Gastrocnemius medialis (tissue), 4 donors: ENCODE measurements at regions not wholly inside any gene's neighbourhood (a gene's known extent, or its start where the extent isn't known, plus 50 kb on each side); places are given as distances from the start of the nearest gene placed in this dataset.

ENCODE experiments used
- POLR2A ChIP-seq, 2 donors: fragments of 450-650 bp; IDR thresholded peaks; one replicate each; pipeline ENCODE4 v1.6.1; 2017; ENCODE audit warnings: antibody characterized with exemption in 2 of 2, mild to moderate bottlenecking in 2 of 2, moderate library complexity in 2 of 2
- TF ChIP-seq, protein P1 (sequence below), 5 experiments: fragments of 450-650 bp in 3 of 5; fragments of 200-600 bp in 2 of 5; sonication (generic) in 2 of 5; IDR thresholded peaks in 4 of 5; conservative IDR thresholded peaks in 1 of 5; 1 replicate in 4 of 5; 2 replicates in 1 of 5; pipeline ENCODE4 v1.5.1; 2016 to 2019; ENCODE audit warnings: antibody characterized with exemption in 5 of 5, mild to moderate bottlenecking in 3 of 5, moderate library complexity in 3 of 5

DNA sequence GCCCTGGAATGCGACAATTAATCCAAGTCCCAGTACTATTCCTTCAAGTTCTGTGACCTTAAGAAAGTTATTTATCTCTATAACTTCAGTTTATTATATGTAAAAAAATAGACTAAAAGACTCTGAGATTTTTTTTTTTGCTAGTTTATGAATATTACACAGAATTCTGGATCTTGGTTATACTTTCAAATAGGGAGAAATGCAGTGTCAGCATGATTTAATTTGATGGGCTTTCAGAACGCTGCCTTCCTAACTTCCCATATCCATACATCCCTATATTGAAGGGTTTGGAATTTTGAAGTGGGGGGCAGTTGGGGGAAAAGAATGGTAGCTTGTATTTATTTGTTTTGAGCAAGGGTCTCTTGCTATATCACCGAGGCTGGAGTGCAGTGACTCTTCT, 98.4 kb upstream of the MEGF10 start:
- TF ChIP-seq POLR2A (IDR thresholded peaks at IDR 0.05) = no peak
- TF ChIP-seq, protein P1, sequence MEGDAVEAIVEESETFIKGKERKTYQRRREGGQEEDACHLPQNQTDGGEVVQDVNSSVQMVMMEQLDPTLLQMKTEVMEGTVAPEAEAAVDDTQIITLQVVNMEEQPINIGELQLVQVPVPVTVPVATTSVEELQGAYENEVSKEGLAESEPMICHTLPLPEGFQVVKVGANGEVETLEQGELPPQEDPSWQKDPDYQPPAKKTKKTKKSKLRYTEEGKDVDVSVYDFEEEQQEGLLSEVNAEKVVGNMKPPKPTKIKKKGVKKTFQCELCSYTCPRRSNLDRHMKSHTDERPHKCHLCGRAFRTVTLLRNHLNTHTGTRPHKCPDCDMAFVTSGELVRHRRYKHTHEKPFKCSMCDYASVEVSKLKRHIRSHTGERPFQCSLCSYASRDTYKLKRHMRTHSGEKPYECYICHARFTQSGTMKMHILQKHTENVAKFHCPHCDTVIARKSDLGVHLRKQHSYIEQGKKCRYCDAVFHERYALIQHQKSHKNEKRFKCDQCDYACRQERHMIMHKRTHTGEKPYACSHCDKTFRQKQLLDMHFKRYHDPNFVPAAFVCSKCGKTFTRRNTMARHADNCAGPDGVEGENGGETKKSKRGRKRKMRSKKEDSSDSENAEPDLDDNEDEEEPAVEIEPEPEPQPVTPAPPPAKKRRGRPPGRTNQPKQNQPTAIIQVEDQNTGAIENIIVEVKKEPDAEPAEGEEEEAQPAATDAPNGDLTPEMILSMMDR (IDR thresholded peaks at IDR 0.05 in 4 of 5, conservative IDR thresholded peaks at IDR 0.05 in 1 of 5) = no peak
